Neural progenitor cell (in vitro differentiated cells): ENCODE measurements at regions not wholly inside any gene's neighbourhood (a gene's known extent, or its start where the extent isn't known, plus 50 kb on each side); places are given as distances from the start of the nearest gene placed in this dataset.
"Not testable (repeated sequence)": the region's sequence is repeated elsewhere in the genome, so short reads cannot be mapped to it uniquely, and the experiment has no call there.

ENCODE experiments used
- DNase-seq: peaks from one replicate; pipeline ENCODE4 v3.0.0-alpha.2; 2016; ENCODE audit warnings: low spot score
- H2AFZ ChIP-seq: fragments of 200-600 bp; sonication (generic); replicated peaks from 2 replicates; pipeline ENCODE4 v1.6.1; 2016; ENCODE audit warnings: antibody characterized with exemption
- H3F3A ChIP-seq: fragments of 200-600 bp; sonication (generic); 2 replicates; pipeline ENCODE4 v1.6.1; 2016; ENCODE audit warnings: antibody characterized with exemption, low read depth
- H3K27ac ChIP-seq: fragments of 200-600 bp; sonication (generic); 2 replicates; pipeline ENCODE4 v1.5.1; 2016; ENCODE audit warnings: mild to moderate bottlenecking
- H3K27me3 ChIP-seq: fragments of 200-600 bp; sonication (generic); 2 replicates; pipeline ENCODE4 v1.6.1; 2016; ENCODE audit warnings: mild to moderate bottlenecking, moderate library complexity
- H3K36me3 ChIP-seq: fragments of 200-600 bp; sonication (generic); 2 replicates; pipeline ENCODE4 v1.5.1; 2016
- H3K4me1 ChIP-seq: fragments of 200-600 bp; sonication (generic); 2 replicates; pipeline ENCODE4 v1.6.1; 2016; ENCODE audit warnings: mixed run types
- H3K4me2 ChIP-seq: fragments of 200-600 bp; sonication (generic); 2 replicates; pipeline ENCODE4 v1.6.1; 2016
- H3K4me3 ChIP-seq: fragments of 200-600 bp; sonication (generic); 2 replicates; pipeline ENCODE4 v1.5.1; 2016
- H3K79me2 ChIP-seq: fragments of 200-600 bp; sonication (generic); 2 replicates; pipeline ENCODE4 v1.6.1; 2016; ENCODE audit warnings: low read depth
- H3K9ac ChIP-seq: fragments of 200-600 bp; sonication (generic); 2 replicates; pipeline ENCODE4 v1.6.1; 2016
- H3K9me3 ChIP-seq: fragments of 200-600 bp; sonication (generic); 2 replicates; pipeline ENCODE4 v1.5.1; 2016; ENCODE audit warnings: low read depth
- H4K20me1 ChIP-seq: fragments of 200-600 bp; sonication (generic); 2 replicates; pipeline ENCODE4 v1.6.1; 2016; ENCODE audit warnings: low read depth
- H3K27ac Mint-ChIP-seq: 3 replicates; pipeline ENCODE4 v1.8.0; 2021; ENCODE audit warnings: mixed read lengths
- H3K27me3 Mint-ChIP-seq: 2 replicates; pipeline ENCODE4 v1.8.0; 2022; ENCODE audit warnings: low read depth, mild to moderate bottlenecking, inconsistent platforms, moderate library complexity, mixed read lengths; ENCODE audit not compliant: insufficient read depth
- H3K36me3 Mint-ChIP-seq: 3 replicates; pipeline ENCODE4 v1.8.0; 2021; ENCODE audit warnings: mixed read lengths
- H3K4me1 Mint-ChIP-seq: 3 replicates; pipeline ENCODE4 v1.8.0; 2021; ENCODE audit warnings: mixed read lengths
- H3K4me3 Mint-ChIP-seq: 3 replicates; pipeline ENCODE4 v1.8.0; 2021; ENCODE audit warnings: mild to moderate bottlenecking, moderate library complexity, mixed read lengths
- H3K9me3 Mint-ChIP-seq: 3 replicates; pipeline ENCODE4 v1.8.0; 2020; ENCODE audit warnings: mixed read lengths
- EZH2 ChIP-seq: fragments of 200-600 bp; sonication (generic); IDR thresholded peaks from 2 replicates; pipeline ENCODE4 v1.6.1; 2017; ENCODE audit warnings: antibody characterized with exemption, mild to moderate bottlenecking, moderate library complexity
- EZH2phosphoT487 ChIP-seq: fragments of 200-600 bp; sonication (generic); IDR thresholded peaks from 2 replicates; pipeline ENCODE4 v1.6.1; 2017; ENCODE audit warnings: antibody characterized with exemption
- TF ChIP-seq, protein P1 (sequence below): fragments of 200-600 bp; sonication (generic); IDR thresholded peaks from 2 replicates; pipeline ENCODE4 v1.5.1; 2017; ENCODE audit warnings: antibody characterized with exemption, mild to moderate bottlenecking

DNA sequence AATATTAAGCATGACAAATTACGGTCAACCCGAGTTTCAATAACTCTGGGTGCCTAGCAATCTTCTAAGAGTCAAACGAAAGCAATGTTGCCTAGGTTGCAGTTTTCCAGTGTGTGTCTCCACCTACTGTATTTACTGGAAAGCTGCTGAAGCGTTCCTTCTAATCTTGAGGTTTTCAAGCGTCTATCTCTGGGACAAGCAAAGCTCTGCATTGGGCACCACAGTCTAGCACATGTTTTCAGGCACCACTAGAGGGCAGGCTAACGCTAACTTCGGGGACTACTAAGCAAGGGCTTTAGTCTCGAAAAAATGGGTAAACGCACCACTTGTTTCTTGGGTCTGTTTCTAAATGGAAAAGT lies 82.7 kb upstream of the KIF2A start:
- not testable (repeated sequence) for H3K9me3 Mint-ChIP-seq, H2AFZ ChIP-seq, H3K4me1 Mint-ChIP-seq, H3K36me3 ChIP-seq, H3K27me3 Mint-ChIP-seq, H3K4me1 ChIP-seq, H3K27me3 ChIP-seq, DNase-seq, H3K4me3 ChIP-seq, H3K79me2 ChIP-seq, H3K9me3 ChIP-seq, H3K9ac ChIP-seq, H4K20me1 ChIP-seq, H3K27ac ChIP-seq, H3K27ac Mint-ChIP-seq, H3K36me3 Mint-ChIP-seq, H3K4me3 Mint-ChIP-seq, H3F3A ChIP-seq, H3K4me2 ChIP-seq
- TF ChIP-seq, protein P1, sequence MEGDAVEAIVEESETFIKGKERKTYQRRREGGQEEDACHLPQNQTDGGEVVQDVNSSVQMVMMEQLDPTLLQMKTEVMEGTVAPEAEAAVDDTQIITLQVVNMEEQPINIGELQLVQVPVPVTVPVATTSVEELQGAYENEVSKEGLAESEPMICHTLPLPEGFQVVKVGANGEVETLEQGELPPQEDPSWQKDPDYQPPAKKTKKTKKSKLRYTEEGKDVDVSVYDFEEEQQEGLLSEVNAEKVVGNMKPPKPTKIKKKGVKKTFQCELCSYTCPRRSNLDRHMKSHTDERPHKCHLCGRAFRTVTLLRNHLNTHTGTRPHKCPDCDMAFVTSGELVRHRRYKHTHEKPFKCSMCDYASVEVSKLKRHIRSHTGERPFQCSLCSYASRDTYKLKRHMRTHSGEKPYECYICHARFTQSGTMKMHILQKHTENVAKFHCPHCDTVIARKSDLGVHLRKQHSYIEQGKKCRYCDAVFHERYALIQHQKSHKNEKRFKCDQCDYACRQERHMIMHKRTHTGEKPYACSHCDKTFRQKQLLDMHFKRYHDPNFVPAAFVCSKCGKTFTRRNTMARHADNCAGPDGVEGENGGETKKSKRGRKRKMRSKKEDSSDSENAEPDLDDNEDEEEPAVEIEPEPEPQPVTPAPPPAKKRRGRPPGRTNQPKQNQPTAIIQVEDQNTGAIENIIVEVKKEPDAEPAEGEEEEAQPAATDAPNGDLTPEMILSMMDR = peak; percentile 63

DNA sequence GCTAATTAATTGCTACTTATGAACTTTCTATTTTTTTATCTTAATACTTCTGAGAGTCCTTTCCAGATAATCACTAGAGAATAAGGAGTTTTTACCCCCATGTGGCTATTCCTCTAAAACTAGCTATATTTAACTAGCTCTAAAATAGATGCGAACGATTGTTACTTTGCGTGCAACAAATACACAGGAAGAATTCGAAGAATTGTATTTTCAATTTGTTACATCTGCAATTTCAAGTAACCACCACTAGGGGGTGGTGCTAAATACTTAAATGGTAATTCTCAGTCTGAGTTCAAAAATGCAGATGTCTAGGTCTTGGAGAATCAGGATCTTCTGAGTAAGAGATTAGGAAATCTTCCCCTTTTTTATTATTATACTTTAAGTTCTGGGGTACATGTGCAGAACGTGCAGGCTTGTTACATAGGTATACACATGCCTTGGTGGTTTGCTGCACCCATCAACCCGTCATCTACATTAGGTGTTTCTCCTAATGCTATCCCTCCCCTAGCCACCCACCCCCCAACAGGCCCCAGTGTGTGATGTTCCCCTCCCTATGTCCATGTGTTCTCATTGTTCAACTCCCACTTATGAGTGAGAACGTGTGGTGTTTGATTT lies 80.9 kb upstream of the KIF2A start:
- not testable (repeated sequence) for H3K4me1 ChIP-seq, H4K20me1 ChIP-seq, H3K9me3 ChIP-seq, H3K27ac Mint-ChIP-seq, H3K27me3 ChIP-seq, H3K4me2 ChIP-seq, H3K27ac ChIP-seq, DNase-seq, H3K4me3 Mint-ChIP-seq, H3F3A ChIP-seq, H3K36me3 ChIP-seq, H3K4me3 ChIP-seq, H3K9me3 Mint-ChIP-seq, H3K4me1 Mint-ChIP-seq, H3K36me3 Mint-ChIP-seq, H2AFZ ChIP-seq, H3K27me3 Mint-ChIP-seq, H3K9ac ChIP-seq, H3K79me2 ChIP-seq
- TF ChIP-seq, protein P1 = peak; percentile 59

DNA sequence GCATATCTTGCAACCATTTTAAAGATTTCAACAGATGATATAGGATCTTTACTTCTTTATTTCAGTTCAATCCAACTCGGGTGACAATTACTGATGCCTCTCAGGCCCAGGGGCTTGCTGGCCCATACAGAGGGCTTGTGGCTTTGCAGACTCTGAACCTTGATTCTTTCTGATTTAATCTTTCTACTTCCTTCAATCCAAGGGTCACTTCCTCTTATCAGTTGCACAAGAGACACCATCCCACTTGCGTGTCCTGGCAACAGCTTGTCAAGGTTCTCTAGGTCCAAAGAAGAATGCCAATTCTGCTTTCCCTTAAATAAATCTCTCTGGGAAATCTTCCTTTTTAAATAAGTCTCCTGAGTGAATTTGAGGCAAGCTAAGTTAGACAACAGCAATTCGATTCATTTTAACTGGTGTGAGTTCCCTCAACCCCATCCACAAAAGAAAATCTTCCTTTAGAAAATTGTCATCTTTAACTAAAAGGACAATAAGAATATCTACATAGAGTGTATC lies 75.1 kb upstream of the KIF2A start:
- not testable (repeated sequence) for H3K4me2 ChIP-seq, H3K4me1 ChIP-seq, H3K36me3 ChIP-seq, H3F3A ChIP-seq, H3K9ac ChIP-seq, H4K20me1 ChIP-seq, H3K4me3 ChIP-seq, H3K9me3 Mint-ChIP-seq, H3K27me3 Mint-ChIP-seq, H3K27ac Mint-ChIP-seq, H3K27ac ChIP-seq, H3K4me1 Mint-ChIP-seq, H3K4me3 Mint-ChIP-seq, H3K36me3 Mint-ChIP-seq, H3K9me3 ChIP-seq, H3K27me3 ChIP-seq, H2AFZ ChIP-seq, H3K79me2 ChIP-seq, DNase-seq

DNA sequence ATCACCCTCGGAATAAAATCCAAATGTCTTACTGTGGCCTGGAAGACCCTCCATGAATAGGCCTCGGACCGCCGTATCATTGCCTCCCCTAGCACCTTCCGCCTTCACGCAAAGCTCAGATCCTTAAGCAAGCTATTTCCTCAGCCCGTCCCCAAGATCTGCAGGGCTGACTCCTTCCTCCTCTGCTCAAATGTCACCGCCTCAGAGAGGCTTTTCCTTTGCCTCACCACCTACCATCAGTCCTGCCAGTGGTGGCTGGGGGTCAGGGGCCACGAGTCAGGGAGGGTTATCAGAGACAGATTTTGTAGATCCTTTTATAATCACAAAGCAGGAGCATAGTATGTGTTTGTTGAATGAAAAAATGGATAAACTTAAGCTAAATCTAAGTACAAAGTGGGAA lies 74.4 kb upstream of the KIF2A start:
- Histone ChIP-seq H3K4me1 (peaks cover 2% of the 10 kb centered on the region), H3K4me2 (no peak overlapping the region), H3K36me3 (no peaks in the 10 kb centered on the region), H3K79me2 (no peaks in the 10 kb centered on the region), H4K20me1 (no peaks in the 10 kb centered on the region), H3K9me3 (no peaks in the 10 kb centered on the region), H3K27ac (no peak overlapping the region), H3K4me3 (no peak overlapping the region), H3F3A (no peaks in the 10 kb centered on the region), H3K27me3 (no peaks in the 10 kb centered on the region), H3K9ac (no peak overlapping the region), H2AFZ (no peak overlapping the region)
- peaks cover 2% of the 10 kb centered on the region for H3K9me3 Mint-ChIP-seq
- peak overlapping the region; percentile 24 for H3K27ac Mint-ChIP-seq
- peaks cover 7% of the 10 kb centered on the region for H3K27me3 Mint-ChIP-seq
- no peak for DNase-seq
- H3K4me1 Mint-ChIP-seq = peaks cover 3% of the 10 kb centered on the region
- no peaks in the 10 kb centered on the region for H3K36me3 Mint-ChIP-seq
- no peak for TF ChIP-seq EZH2
- TF ChIP-seq EZH2phosphoT487 = no peak
- TF ChIP-seq, protein P1 = no peak
- H3K4me3 Mint-ChIP-seq = no peak overlapping the region

DNA sequence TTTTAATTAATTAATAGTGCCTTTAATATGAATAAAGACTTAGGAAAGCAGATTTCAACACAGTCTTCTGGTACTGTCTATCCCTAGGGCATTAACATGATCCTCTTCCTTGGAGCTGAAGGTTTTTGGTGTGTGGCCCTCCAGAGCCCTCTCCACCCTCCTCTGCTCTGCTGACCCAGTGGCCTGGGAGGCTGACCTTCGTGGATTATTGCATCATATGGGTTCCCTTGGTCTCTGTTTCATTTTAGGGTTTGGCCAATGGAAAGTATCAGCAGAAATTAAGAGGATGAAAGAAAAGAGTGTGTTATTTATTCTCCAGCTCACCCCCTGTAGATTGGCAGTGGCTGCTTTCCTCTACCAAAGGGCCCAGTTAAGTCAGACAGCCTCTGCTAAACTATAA lies 73.8 kb upstream of the KIF2A start:
- not testable (repeated sequence) for DNase-seq, H3K27me3 Mint-ChIP-seq, H3K9me3 Mint-ChIP-seq, H3K79me2 ChIP-seq, H3F3A ChIP-seq, H3K4me3 ChIP-seq, H3K27ac Mint-ChIP-seq, H3K9me3 ChIP-seq, H3K27ac ChIP-seq, H3K4me1 Mint-ChIP-seq, H3K9ac ChIP-seq, H2AFZ ChIP-seq, H3K4me3 Mint-ChIP-seq, H4K20me1 ChIP-seq, H3K36me3 Mint-ChIP-seq, H3K27me3 ChIP-seq, H3K36me3 ChIP-seq, H3K4me1 ChIP-seq, H3K4me2 ChIP-seq
